HepG2 (cell line): ENCODE measurements at regions not wholly inside any gene's neighbourhood (a gene's known extent, or its start where the extent isn't known, plus 50 kb on each side); places are given as distances from the start of the nearest gene placed in this dataset.

Source experiments
- BCL3 ChIP-seq: sonication (generic); formaldehyde crosslinking; IDR thresholded peaks from 2 replicates; pipeline ENCODE4 v1.5.1; 2020; ENCODE audit warnings: mild to moderate bottlenecking, missing genetic modification reagents, moderate library complexity
- GLI4 ChIP-seq: sonication (generic); formaldehyde crosslinking; IDR thresholded peaks from 2 replicates; pipeline ENCODE4 v1.5.1; 2020; ENCODE audit warnings: missing genetic modification reagents, mild to moderate bottlenecking, moderate library complexity, borderline replicate concordance
- HNF4G ChIP-seq, 2 experiments: sonication (generic) in 1 of 2; formaldehyde crosslinking in 1 of 2; IDR thresholded peaks; 2 replicates each; pipeline versions ENCODE4 v1.4.0 to v1.6.1; 2011 to 2020; ENCODE audit warnings: borderline replicate concordance in 2 of 2, low read depth in 2 of 2, mild to moderate bottlenecking in 2 of 2, low read length in 1 of 2, missing genetic modification reagents in 1 of 2, moderate library complexity in 1 of 2
- MAFG ChIP-seq: sonication (generic); formaldehyde crosslinking; IDR thresholded peaks from 2 replicates; pipeline ENCODE4 v1.5.1; 2020; ENCODE audit warnings: mild to moderate bottlenecking, missing genetic modification reagents
- MIXL1 ChIP-seq: IDR thresholded peaks from 2 replicates; pipeline ENCODE4 v1.6.1; 2016
- NBN ChIP-seq: fragments of 450-650 bp; conservative IDR thresholded peaks from 2 replicates; pipeline ENCODE4 v1.6.1; 2017
- NFKBIZ ChIP-seq: IDR thresholded peaks from 2 replicates; pipeline ENCODE4 v1.6.1; 2018; ENCODE audit warnings: missing genetic modification reagents, missing compliant biosample characterization
- NRL ChIP-seq: sonication (generic); formaldehyde crosslinking; IDR thresholded peaks from 2 replicates; pipeline ENCODE4 v1.5.0; 2020; ENCODE audit warnings: missing genetic modification reagents, mild to moderate bottlenecking, moderate library complexity, borderline replicate concordance
- PRMT3 ChIP-seq: sonication (generic); formaldehyde crosslinking; IDR thresholded peaks from 2 replicates; pipeline ENCODE4 v1.8.1; 2022; ENCODE audit warnings: low read depth, mild to moderate bottlenecking, moderate library complexity, missing genetic modification reagents, borderline replicate concordance
- PTBP1 ChIP-seq: fragments of 200-400 bp; formaldehyde crosslinking; IDR thresholded peaks from 2 replicates; pipeline ENCODE4 v1.6.1; 2018; ENCODE audit warnings: low read length, low read depth; ENCODE audit not compliant: poor library complexity, severe bottlenecking
- RFX5 ChIP-seq: IDR thresholded peaks from 2 replicates; pipeline ENCODE4 v1.6.1; 2011; ENCODE audit warnings: low read depth, low read length, improper control_type of control experiment
- SOX13 ChIP-seq, 3 experiments: fragments of 450-650 bp in 1 of 3; sonication (generic) in 1 of 3; formaldehyde crosslinking in 1 of 3; IDR thresholded peaks in 2 of 3; conservative IDR thresholded peaks in 1 of 3; 2 replicates each; pipeline versions ENCODE4 v1.5.0 to v1.6.1; 2016 to 2020; ENCODE audit warnings: antibody characterized with exemption in 1 of 3, mild to moderate bottlenecking in 1 of 3, missing compliant biosample characterization in 1 of 3, missing genetic modification reagents in 1 of 3, moderate library complexity in 1 of 3
- SP1 ChIP-seq, 2 experiments: fragments of 450-650 bp in 1 of 2; sonication (generic) in 1 of 2; formaldehyde crosslinking in 1 of 2; IDR thresholded peaks; 2 replicates each; pipeline versions ENCODE4 v1.4.0 to v1.6.1; 2016 to 2020; ENCODE audit warnings: missing genetic modification reagents in 1 of 2
- SRSF9 ChIP-seq: fragments of 200-400 bp; formaldehyde crosslinking; IDR thresholded peaks from 2 replicates; pipeline ENCODE4 v1.6.1; 2018; ENCODE audit warnings: borderline replicate concordance, mild to moderate bottlenecking, low read depth, low read length; ENCODE audit not compliant: insufficient read depth, poor library complexity, severe bottlenecking
- TCF7 ChIP-seq: sonication (generic); IDR thresholded peaks from 2 replicates; pipeline ENCODE4 v1.6.1; 2016; ENCODE audit warnings: antibody characterized with exemption, low read depth
- TRIM24 ChIP-seq: sonication (generic); formaldehyde crosslinking; IDR thresholded peaks from 2 replicates; pipeline ENCODE4 v1.8.0; 2022; ENCODE audit warnings: mild to moderate bottlenecking, missing genetic modification reagents
- ZBTB4 ChIP-seq: sonication (generic); formaldehyde crosslinking; IDR thresholded peaks from 2 replicates; pipeline ENCODE4 v1.4.0; 2020; ENCODE audit warnings: missing genetic modification reagents, mild to moderate bottlenecking, borderline replicate concordance
- ZNF136 ChIP-seq: sonication (generic); formaldehyde crosslinking; IDR thresholded peaks from 2 replicates; pipeline ENCODE4 v1.8.1; 2022; ENCODE audit warnings: low read depth, mild to moderate bottlenecking, moderate library complexity, missing genetic modification reagents
- ZNF383 ChIP-seq: sonication (generic); formaldehyde crosslinking; IDR thresholded peaks from 2 replicates; pipeline ENCODE4 v1.4.0; 2020; ENCODE audit warnings: missing genetic modification reagents, mild to moderate bottlenecking, borderline replicate concordance
- ZNF547 ChIP-seq: sonication (generic); formaldehyde crosslinking; IDR thresholded peaks from 2 replicates; pipeline ENCODE4 v1.5.1; 2020; ENCODE audit warnings: mild to moderate bottlenecking, missing genetic modification reagents
- ZNF557 ChIP-seq: sonication (generic); formaldehyde crosslinking; IDR thresholded peaks from 2 replicates; pipeline ENCODE4 v1.4.0; 2020; ENCODE audit warnings: missing genetic modification reagents
- ZNF768 ChIP-seq: sonication (generic); formaldehyde crosslinking; IDR thresholded peaks from 2 replicates; pipeline ENCODE4 v1.4.0; 2020; ENCODE audit warnings: missing genetic modification reagents
- TF ChIP-seq, protein P1 (sequence below): fragments of 450-650 bp; IDR thresholded peaks from 2 replicates; pipeline ENCODE4 v1.6.1; 2016

DNA sequence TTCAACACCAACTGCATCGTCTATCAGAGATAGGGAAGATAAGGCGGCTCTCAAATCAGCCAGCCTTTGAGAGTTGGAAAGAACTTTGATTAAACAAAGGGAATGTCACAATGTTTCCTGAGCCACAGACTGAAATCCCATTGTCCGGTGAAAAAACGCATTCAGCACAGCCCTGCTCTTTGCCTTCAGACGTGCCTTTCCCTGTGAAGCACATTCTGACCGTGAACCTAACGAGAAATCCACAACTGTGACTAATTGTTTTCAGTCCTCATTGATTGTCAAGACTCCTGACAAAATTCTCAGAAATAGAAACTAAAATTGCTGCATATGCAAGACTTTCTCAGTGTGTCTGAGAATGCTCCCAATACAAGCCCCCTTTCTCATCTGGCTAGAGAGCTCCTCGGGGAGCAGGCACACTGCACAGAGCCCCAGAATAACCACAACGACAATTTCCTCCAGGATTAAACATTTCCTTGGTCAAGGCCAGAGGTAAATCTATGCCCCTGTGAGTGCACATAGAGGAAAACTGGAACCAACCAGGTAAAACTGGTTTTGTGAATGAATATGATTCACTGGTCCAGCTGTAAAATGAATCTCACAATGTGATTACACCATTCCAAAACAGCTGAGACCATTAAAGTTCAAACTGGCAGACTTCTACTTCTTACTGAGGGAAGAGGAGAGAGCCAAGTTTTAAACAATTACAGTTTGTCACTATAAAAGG, 561.9 kb upstream of the ID2 start (continued):
- TF ChIP-seq TRIM24 (CRISPR knock-in tag) (no peak), PRMT3 (0 out of 2 replicates have a peak, but pooled peaks have one; percentile 45), GLI4 (CRISPR knock-in tag) (no peak), SOX13 (IDR thresholded peaks at IDR 0.05) (peak; percentile 99), SOX13 (CRISPR knock-in tag; conservative IDR thresholded peaks at IDR 0.05 in 1 of 2, IDR thresholded peaks at IDR 0.05 in 1 of 2) (peak in 1 of 2 experiments; percentile 99; a peak in 2 of 4 replicates), NBN (no peak), ZNF547 (no peak), HNF4G (IDR thresholded peaks at IDR 0.05; ENCODE audit: borderline replicate concordance, low read depth, low read length) (peak; percentile 70; the same call in 1 of the 2 replicates), HNF4G (CRISPR knock-in tag; IDR thresholded peaks at IDR 0.05; ENCODE audit: borderline replicate concordance, low read depth) (peak; percentile 77; the same call in 1 of the 2 replicates), TCF7 (peak; percentile 92), ZNF136 (CRISPR knock-in tag) (no peak), ZNF557 (CRISPR knock-in tag) (peak; percentile 21; the same call in 1 of the 2 replicates), NRL (CRISPR knock-in tag) (no peak), PTBP1 (no peak), ZNF383 (CRISPR knock-in tag) (no peak), BCL3 (CRISPR knock-in tag) (no peak), MIXL1 (CRISPR knock-in tag) (peak; percentile 82), SP1 (IDR thresholded peaks at IDR 0.05) (no peak), SP1 (CRISPR knock-in tag; IDR thresholded peaks at IDR 0.05) (peak; percentile 56; the same call in 1 of the 2 replicates), NFKBIZ (CRISPR knock-in tag) (no peak; the same call in 1 of the 2 replicates), RFX5 (no peak), ZNF768 (CRISPR knock-in tag) (no peak), SRSF9 (no peak), MAFG (CRISPR knock-in tag) (no peak), ZBTB4 (no peak; the same call in 1 of the 2 replicates)
- TF ChIP-seq, protein P1, sequence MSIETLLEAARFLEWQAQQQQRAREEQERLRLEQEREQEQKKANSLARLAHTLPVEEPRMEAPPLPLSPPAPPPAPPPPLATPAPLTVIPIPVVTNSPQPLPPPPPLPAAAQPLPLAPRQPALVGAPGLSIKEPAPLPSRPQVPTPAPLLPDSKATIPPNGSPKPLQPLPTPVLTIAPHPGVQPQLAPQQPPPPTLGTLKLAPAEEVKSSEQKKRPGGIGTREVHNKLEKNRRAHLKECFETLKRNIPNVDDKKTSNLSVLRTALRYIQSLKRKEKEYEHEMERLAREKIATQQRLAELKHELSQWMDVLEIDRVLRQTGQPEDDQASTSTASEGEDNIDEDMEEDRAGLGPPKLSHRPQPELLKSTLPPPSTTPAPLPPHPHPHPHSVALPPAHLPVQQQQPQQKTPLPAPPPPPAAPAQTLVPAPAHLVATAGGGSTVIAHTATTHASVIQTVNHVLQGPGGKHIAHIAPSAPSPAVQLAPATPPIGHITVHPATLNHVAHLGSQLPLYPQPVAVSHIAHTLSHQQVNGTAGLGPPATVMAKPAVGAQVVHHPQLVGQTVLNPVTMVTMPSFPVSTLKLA = no peak
